22Rv1 (cell line): ENCODE measurements at regions not wholly inside any gene's neighbourhood (a gene's known extent, or its start where the extent isn't known, plus 50 kb on each side); places are given as distances from the start of the nearest gene placed in this dataset.

Experiments
- CTCF ChIP-seq: fragments of 450-650 bp; IDR thresholded peaks from 2 replicates; pipeline ENCODE4 v1.5.1; 2017; ENCODE audit warnings: mild to moderate bottlenecking
- ZFX ChIP-seq: fragments of 450-650 bp; IDR thresholded peaks from 2 replicates; pipeline ENCODE4 v1.6.1; 2017; ENCODE audit warnings: antibody characterized with exemption, borderline replicate concordance

DNA sequence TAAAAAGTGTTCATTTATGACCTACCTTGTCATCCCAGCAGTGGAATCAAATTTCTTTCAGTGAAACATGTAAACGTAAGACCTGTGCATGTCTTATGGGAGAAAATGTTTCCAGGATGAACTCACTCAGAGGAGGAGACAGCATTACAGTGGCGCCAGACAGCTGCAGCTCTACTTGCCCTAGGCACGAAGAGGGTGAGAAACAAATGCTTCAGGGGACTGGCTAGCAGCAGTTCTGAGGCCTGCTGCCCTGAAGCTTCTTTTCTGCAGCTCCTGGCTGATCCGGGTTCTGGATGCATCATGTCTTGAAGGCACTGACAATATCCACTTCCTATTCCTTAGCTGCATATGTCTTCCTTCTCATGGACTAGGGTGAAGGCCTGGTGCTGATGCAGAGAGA is 120.2 kb downstream of the QRSL1 start:
- no peak for TF ChIP-seq CTCF
- TF ChIP-seq ZFX: no peak
